CD14-positive monocyte (primary cell): ENCODE measurements at regions not wholly inside any gene's neighbourhood (a gene's known extent, or its start where the extent isn't known, plus 50 kb on each side); places are given as distances from the start of the nearest gene placed in this dataset.

Experiments
- DNase-seq, 3 donors: peaks; one replicate each; pipeline ENCODE4 v3.0.0-alpha.2; 2011 to 2022
- H2AFZ ChIP-seq: 2 replicates; pipeline ENCODE4 v1.6.0; 2012; ENCODE audit warnings: mild to moderate bottlenecking, low read depth, low read length, inconsistent platforms; ENCODE audit not compliant: insufficient read depth, poor library complexity, severe bottlenecking
- H3K27ac ChIP-seq, 2 donors: 1 replicate in 1 of 2; 2 replicates in 1 of 2; pipeline ENCODE4 v1.5.1; 2012 to 2013; ENCODE audit warnings: low read length in 2 of 2, control low read depth in 1 of 2, inconsistent platforms in 1 of 2, low read depth in 1 of 2, mild to moderate bottlenecking in 1 of 2
- H3K27me3 ChIP-seq, 2 donors: one replicate each; pipeline versions ENCODE4 v1.6.0 to v1.6.1; 2011 to 2013; ENCODE audit warnings: low read length in 2 of 2; ENCODE audit not compliant: control insufficient read depth in 2 of 2, insufficient read depth in 2 of 2
- H3K36me3 ChIP-seq, 2 donors: replicated peaks in 1 of 2; 1 replicate in 1 of 2; 2 replicates in 1 of 2; pipeline versions ENCODE4 v1.5.1 to v1.6.1; 2012 to 2013; ENCODE audit warnings: low read length in 2 of 2, control low read depth in 1 of 2, inconsistent platforms in 1 of 2, mild to moderate bottlenecking in 1 of 2; ENCODE audit not compliant: insufficient read depth in 2 of 2, control insufficient read depth in 1 of 2
- H3K4me1 ChIP-seq, 2 donors: 1 replicate in 1 of 2; 2 replicates in 1 of 2; pipeline versions ENCODE4 v1.5.1 to v1.6.1; 2012 to 2013; ENCODE audit warnings: low read length in 2 of 2, control low read depth in 1 of 2, inconsistent platforms in 1 of 2, mild to moderate bottlenecking in 1 of 2, moderate library complexity in 1 of 2; ENCODE audit not compliant: insufficient read depth in 2 of 2, control insufficient read depth in 1 of 2
- H3K4me2 ChIP-seq: replicated peaks from 2 replicates; pipeline ENCODE3; 2012; ENCODE audit warnings: low read length, moderate library complexity, mild to moderate bottlenecking; ENCODE audit not compliant: poor library complexity, severe bottlenecking; ENCODE audit errors: extremely low read depth
- H3K4me3 ChIP-seq, 3 experiments: fragments of 200-600 bp in 1 of 3; sonication (generic) in 1 of 3; replicated peaks in 1 of 3; 1 replicate in 2 of 3; 2 replicates in 1 of 3; pipeline ENCODE4 v1.5.1; 2011 to 2013; ENCODE audit warnings: low read length in 3 of 3, mild to moderate bottlenecking in 3 of 3, control low read depth in 2 of 3, low read depth in 2 of 3, inconsistent platforms in 1 of 3, moderate library complexity in 1 of 3
- H3K79me2 ChIP-seq: 2 replicates; pipeline ENCODE4 v1.6.0; 2012; ENCODE audit warnings: mild to moderate bottlenecking, control low read depth, inconsistent platforms, low read length, moderate library complexity; ENCODE audit not compliant: insufficient read depth
- H3K9ac ChIP-seq: 2 replicates; pipeline ENCODE4 v1.6.0; 2017; ENCODE audit warnings: low read length, mild to moderate bottlenecking; ENCODE audit not compliant: insufficient read depth, poor library complexity, severe bottlenecking
- H3K9me3 ChIP-seq, 2 donors: replicated peaks in 1 of 2; 1 replicate in 1 of 2; 2 replicates in 1 of 2; pipeline versions ENCODE4 v1.5.1 to v1.6.1; 2012 to 2013; ENCODE audit warnings: low read length in 2 of 2, control low read depth in 1 of 2; ENCODE audit not compliant: control insufficient read depth in 1 of 2, insufficient read depth in 1 of 2
- H4K20me1 ChIP-seq: 2 replicates; pipeline ENCODE4 v1.6.0; 2012; ENCODE audit warnings: mild to moderate bottlenecking, low read length, control low read depth, moderate library complexity; ENCODE audit not compliant: insufficient read depth
- H3K27ac Mint-ChIP-seq, 7 donors: one replicate each; pipeline ENCODE4 v1.8.0; 2020; ENCODE audit warnings: mild to moderate bottlenecking in 7 of 7, mixed read lengths in 7 of 7, moderate library complexity in 6 of 7, inconsistent platforms in 2 of 7
- H3K27me3 Mint-ChIP-seq, 3 donors: one replicate each; pipeline ENCODE4 v1.8.0; 2021 to 2022; ENCODE audit warnings: low read depth in 3 of 3, mild to moderate bottlenecking in 3 of 3, mixed read lengths in 3 of 3, moderate library complexity in 3 of 3, inconsistent platforms in 1 of 3
- H3K36me3 Mint-ChIP-seq, 2 donors: one replicate each; pipeline ENCODE4 v1.8.0; 2020; ENCODE audit warnings: mixed read lengths in 2 of 2, inconsistent platforms in 1 of 2, mild to moderate bottlenecking in 1 of 2
- H3K4me1 Mint-ChIP-seq: one replicate; pipeline ENCODE4 v1.8.0; 2020; ENCODE audit warnings: mild to moderate bottlenecking, mixed read lengths
- H3K4me3 Mint-ChIP-seq, 2 donors: one replicate each; pipeline ENCODE4 v1.8.0; 2020; ENCODE audit warnings: mild to moderate bottlenecking in 2 of 2, mixed read lengths in 2 of 2, moderate library complexity in 1 of 2
- H3K9me3 Mint-ChIP-seq, 7 donors: one replicate each; pipeline ENCODE4 v1.8.0; 2020 to 2022; ENCODE audit warnings: mixed read lengths in 7 of 7, mild to moderate bottlenecking in 6 of 7, moderate library complexity in 6 of 7, inconsistent platforms in 2 of 7
- whole genome bisulfite sequencing: methylation state at CpG from one replicate; pipeline ENCODE4 v1.1.5; 2013; ENCODE audit warnings: missing lambda C conversion rate; ENCODE audit not compliant: insufficient coverage; 5-methylcytosine and 5-hydroxymethylcytosine counted together
- intact Hi-C, 2 donors: fragments of 100-400 bp; cut with micrococcal nuclease; formaldehyde crosslinking; loops; one replicate each; pipeline versions ENCODE4 v1.15.0 to v1.15.1; 2023
- TF ChIP-seq, protein P1 (sequence below): fragments of 200-600 bp; IDR thresholded peaks from one replicate; pipeline ENCODE4 v1.8.0; 2022; ENCODE audit warnings: antibody characterized with exemption, mild to moderate bottlenecking

DNA sequence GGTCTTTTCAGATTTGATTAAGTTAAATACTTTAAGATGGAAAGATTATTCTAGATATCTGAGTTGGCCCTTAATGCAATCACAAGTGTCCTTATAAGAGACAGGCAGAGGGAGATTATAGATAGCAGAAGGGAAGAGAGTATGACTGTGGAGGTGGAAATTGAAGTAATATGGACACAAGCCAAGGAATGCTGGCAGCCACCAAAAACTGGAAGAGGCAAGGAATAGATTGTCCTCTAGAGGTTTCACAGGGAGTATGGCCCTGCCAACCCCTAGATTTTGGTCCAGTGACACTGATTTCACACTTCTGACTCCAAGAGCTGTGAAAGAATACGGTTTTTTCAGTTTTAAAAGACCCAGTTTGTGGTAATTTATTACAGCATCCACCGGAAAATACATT, 1498.7 kb upstream of the CADM2 start:
- H2AFZ ChIP-seq = no peak overlapping the region
- TF ChIP-seq, protein P1, sequence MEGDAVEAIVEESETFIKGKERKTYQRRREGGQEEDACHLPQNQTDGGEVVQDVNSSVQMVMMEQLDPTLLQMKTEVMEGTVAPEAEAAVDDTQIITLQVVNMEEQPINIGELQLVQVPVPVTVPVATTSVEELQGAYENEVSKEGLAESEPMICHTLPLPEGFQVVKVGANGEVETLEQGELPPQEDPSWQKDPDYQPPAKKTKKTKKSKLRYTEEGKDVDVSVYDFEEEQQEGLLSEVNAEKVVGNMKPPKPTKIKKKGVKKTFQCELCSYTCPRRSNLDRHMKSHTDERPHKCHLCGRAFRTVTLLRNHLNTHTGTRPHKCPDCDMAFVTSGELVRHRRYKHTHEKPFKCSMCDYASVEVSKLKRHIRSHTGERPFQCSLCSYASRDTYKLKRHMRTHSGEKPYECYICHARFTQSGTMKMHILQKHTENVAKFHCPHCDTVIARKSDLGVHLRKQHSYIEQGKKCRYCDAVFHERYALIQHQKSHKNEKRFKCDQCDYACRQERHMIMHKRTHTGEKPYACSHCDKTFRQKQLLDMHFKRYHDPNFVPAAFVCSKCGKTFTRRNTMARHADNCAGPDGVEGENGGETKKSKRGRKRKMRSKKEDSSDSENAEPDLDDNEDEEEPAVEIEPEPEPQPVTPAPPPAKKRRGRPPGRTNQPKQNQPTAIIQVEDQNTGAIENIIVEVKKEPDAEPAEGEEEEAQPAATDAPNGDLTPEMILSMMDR = no peak
- no CpG with 5 or more reads among the region's 2 CpGs for WGBS
- no peaks in the 10 kb centered on the region for H3K4me1 ChIP-seq
- no peak overlapping the region for H3K9ac ChIP-seq
- H3K9me3 Mint-ChIP-seq = peaks cover 0 to 5% (median 0%) of the 10 kb centered on the region in 7 donors
- intact Hi-C loops = no loop called here
- DNase-seq = no peak
- no peaks in the 10 kb centered on the region for H3K27me3 ChIP-seq
- H4K20me1 ChIP-seq = no peaks in the 10 kb centered on the region
- no peaks in the 10 kb centered on the region for H3K27me3 Mint-ChIP-seq
- H3K36me3 ChIP-seq = no peaks in the 10 kb centered on the region
- H3K4me3 ChIP-seq = no peak overlapping the region
- no peaks in the 10 kb centered on the region for H3K79me2 ChIP-seq
- H3K27ac Mint-ChIP-seq = no peak overlapping the region
- H3K9me3 ChIP-seq = no peaks in the 10 kb centered on the region
- H3K27ac ChIP-seq = no peak overlapping the region
- H3K4me1 Mint-ChIP-seq = no peaks in the 10 kb centered on the region
- H3K4me3 Mint-ChIP-seq = no peak overlapping the region
- no peak overlapping the region for H3K4me2 ChIP-seq
- H3K36me3 Mint-ChIP-seq = no peaks in the 10 kb centered on the region

DNA sequence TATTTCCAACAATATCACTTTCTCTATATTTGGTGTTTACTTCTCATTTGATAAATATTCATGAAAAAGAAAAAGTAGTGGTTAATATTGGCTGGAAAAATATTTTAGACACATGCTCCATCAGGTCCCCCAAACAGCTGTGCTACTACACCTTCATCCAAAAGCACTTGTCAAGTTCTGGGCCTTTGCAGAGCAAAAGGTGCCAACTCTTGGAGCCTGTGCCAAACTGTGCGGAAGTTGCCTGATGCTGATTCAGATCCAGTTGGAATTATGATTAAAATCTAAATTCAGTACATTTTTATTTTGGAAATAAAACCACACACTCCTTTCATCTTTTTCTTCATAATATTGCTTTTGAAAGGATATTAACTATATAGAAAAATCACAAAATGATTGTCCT, 1497.4 kb upstream of the CADM2 start:
- Mint-ChIP-seq H3K27me3 (no peaks in the 10 kb centered on the region), H3K9me3 (peaks cover 0 to 5% (median 0%) of the 10 kb centered on the region in 7 donors), H3K36me3 (no peaks in the 10 kb centered on the region), H3K4me1 (no peaks in the 10 kb centered on the region), H3K4me3 (no peak overlapping the region), H3K27ac (no peak overlapping the region)
- no peaks in the 10 kb centered on the region for H3K36me3 ChIP-seq
- TF ChIP-seq, protein P1 = no peak
- no peak overlapping the region for H3K4me3 ChIP-seq
- H3K9ac ChIP-seq = no peak overlapping the region
- no peaks in the 10 kb centered on the region for H3K9me3 ChIP-seq
- no peak for DNase-seq
- no CpG with 5 or more reads among the region's 1 CpG for WGBS
- H3K79me2 ChIP-seq = no peaks in the 10 kb centered on the region
- H3K27me3 ChIP-seq = no peaks in the 10 kb centered on the region
- intact Hi-C loops = no loop called here
- no peak overlapping the region for H2AFZ ChIP-seq
- no peak overlapping the region for H3K27ac ChIP-seq
- no peak overlapping the region for H3K4me2 ChIP-seq
- no peaks in the 10 kb centered on the region for H3K4me1 ChIP-seq
- H4K20me1 ChIP-seq = no peaks in the 10 kb centered on the region
